ENCODE measurements at regions not wholly inside any gene's neighbourhood (a gene's known extent, or its start where the extent isn't known, plus 50 kb on each side); places are given as distances from the start of the nearest gene placed in this dataset.
"Not testable (repeated sequence)": the region's sequence is repeated elsewhere in the genome, so short reads cannot be mapped to it uniquely, and the experiment has no call there.

GRCh38 chr13:44647560-44647959, 71.4 kb upstream of the TSC22D1 start:
- H3K14ac ChIP-seq (ENCODE audit: insufficient read length); H3K4me2 ChIP-seq (ENCODE audit: insufficient read depth in 1 of 2, low read depth in 2 of 2, low read length in 2 of 2); H3K9ac ChIP-seq (replicated peaks in 1 of 4; ENCODE audit: extremely low read depth in 1 of 4, low read depth in 3 of 4, low read length in 3 of 4); H2BK12ac ChIP-seq (ENCODE audit: low read depth, low read length); H3K36me3 ChIP-seq (ENCODE audit: control insufficient read depth in 2 of 4, insufficient read depth in 4 of 4, low read length in 3 of 4); H3K79me2 ChIP-seq (ENCODE audit: control insufficient read depth in 1 of 2, insufficient read depth in 2 of 2, low read length in 2 of 2); H3K9me3 ChIP-seq (ENCODE audit: insufficient read depth in 2 of 2, low read depth in 1 of 2, low read length in 1 of 2); H3K18ac ChIP-seq (ENCODE audit: extremely low read depth, low read length); H3K79me1 ChIP-seq (ENCODE audit: low read depth, low read length); H2BK20ac ChIP-seq (ENCODE audit: low read length); FAIRE-seq; H4K8ac ChIP-seq (ENCODE audit: extremely low read depth, insufficient read depth, low read length); H3K4me3 ChIP-seq (ENCODE audit: extremely low read depth in 1 of 4, insufficient read depth in 2 of 4, low read depth in 3 of 4, low read length in 4 of 4); H4K5ac ChIP-seq (ENCODE audit: insufficient read length, low read depth, low read length); H3K4ac ChIP-seq (replicated peaks; ENCODE audit: insufficient read length, low read depth, low read length); H3K27me3 ChIP-seq (replicated peaks in 1 of 4; ENCODE audit: control insufficient read depth in 3 of 4, extremely low read depth in 1 of 4, insufficient read depth in 3 of 4, low read length in 3 of 4); H3K23me2 ChIP-seq (ENCODE audit: low read depth, low read length); DNase-seq (ENCODE audit: low read depth in 1 of 2, low spot score in 2 of 2); H3K27ac ChIP-seq (ENCODE audit: low read depth, low read length); H2AFZ ChIP-seq (ENCODE audit: low read length); H2BK15ac ChIP-seq (ENCODE audit: low read length); H4K20me1 ChIP-seq (replicated peaks in 1 of 2; ENCODE audit: control insufficient read depth in 1 of 2, insufficient read depth in 2 of 2, low read length in 2 of 2); H3K4me1 ChIP-seq (replicated peaks in 1 of 4; ENCODE audit: control insufficient read depth in 3 of 4, insufficient read depth in 4 of 4, low read length in 3 of 4); POLR2A ChIA-PET (ENCODE audit: partially characterized antibody); H3K23ac ChIP-seq (ENCODE audit: insufficient read length); H4K91ac ChIP-seq (replicated peaks; ENCODE audit: insufficient read length, low read length); H2AK5ac ChIP-seq (ENCODE audit: low read depth, low read length); H3K56ac ChIP-seq (replicated peaks; ENCODE audit: insufficient read length, low read depth, low read length); H2BK120ac ChIP-seq (replicated peaks; ENCODE audit: low read depth, low read length); H2BK5ac ChIP-seq (ENCODE audit: low read depth, low read length): not testable (repeated sequence)
- CTCF ChIA-PET (ENCODE audit: partially characterized antibody): interaction anchor here (0.5 to 3.6 kb wide), 14 partner anchors 9 to 559 kb away, joined by 3 to 11 read pairs (median 4); no protein-coding TSS in a partner anchor
- WGBS, 2 experiments (ENCODE audit: extremely low coverage in 1 of 2, insufficient coverage in 1 of 2, insufficient read length in 1 of 2, insufficient replicate concordance in 2 of 2, low coverage in 1 of 2, low lambda C conversion rate in 2 of 2, missing lambda C conversion rate in 1 of 2): 93% methylated on average over 1 of the region's 1 CpG; no CpG with 5 or more reads in 1 of the 2 experiments
